H1 (cell line): ENCODE measurements at regions not wholly inside any gene's neighbourhood (a gene's known extent, or its start where the extent isn't known, plus 50 kb on each side); places are given as distances from the start of the nearest gene placed in this dataset.

ENCODE experiments used
- ASH2L ChIP-seq: fragments of 200-600, 300-600 bp; sonication (generic); IDR thresholded peaks from one replicate; pipeline ENCODE4 v1.7.1; 2017; ENCODE audit warnings: low read length
- CBX5 ChIP-seq: fragments of 300-800, 300-1000 bp; sonication (generic); IDR thresholded peaks from 2 replicates; pipeline ENCODE4 v1.7.1; 2016; ENCODE audit warnings: antibody characterized with exemption, low read length, low read depth
- CEBPB ChIP-seq: IDR thresholded peaks from 2 replicates; pipeline ENCODE4 v1.6.1; 2012; ENCODE audit warnings: low read depth, low read length
- CHD2 ChIP-seq: IDR thresholded peaks from 2 replicates; pipeline ENCODE4 v1.6.1; 2012; ENCODE audit warnings: low read length, improper control_type of control experiment
- CHD7 ChIP-seq: fragments of 300-600 bp; sonication (generic); IDR thresholded peaks from 2 replicates; pipeline ENCODE4 v1.7.1; 2012; ENCODE audit warnings: low read length, moderate library complexity, mild to moderate bottlenecking, inconsistent platforms; ENCODE audit not compliant: insufficient replicate concordance
- CREB1 ChIP-seq: IDR thresholded peaks from 2 replicates; pipeline ENCODE4 v1.6.1; 2012; ENCODE audit warnings: inconsistent platforms
- FOSL1 ChIP-seq: IDR thresholded peaks from 2 replicates; pipeline ENCODE4 v1.6.1; 2011; ENCODE audit warnings: mild to moderate bottlenecking, low read depth, low read length, moderate library complexity; ENCODE audit not compliant: insufficient read depth
- JUND ChIP-seq: IDR thresholded peaks from 2 replicates; pipeline ENCODE4 v1.6.1; 2011; ENCODE audit warnings: mild to moderate bottlenecking, improper control_type of control experiment, low read length
- KDM4A ChIP-seq: IDR thresholded peaks from one replicate; pipeline ENCODE4 v1.7.1; 2012; ENCODE audit warnings: low read depth, mild to moderate bottlenecking, moderate library complexity, low read length, inconsistent platforms; ENCODE audit not compliant: severe bottlenecking
- MAX ChIP-seq: IDR thresholded peaks from 2 replicates; pipeline ENCODE4 v1.6.1; 2012; ENCODE audit warnings: inconsistent platforms
- NRF1 ChIP-seq: IDR thresholded peaks from 2 replicates; pipeline ENCODE4 v1.6.1; 2011; ENCODE audit warnings: mild to moderate bottlenecking, low read depth, low read length, improper control_type of control experiment
- RAD21 ChIP-seq, 2 experiments: IDR thresholded peaks in 1 of 2; conservative IDR thresholded peaks in 1 of 2; 2 replicates each; pipeline ENCODE4 v1.6.1; 2011; ENCODE audit warnings: low read depth in 2 of 2, low read length in 2 of 2, improper control_type of control experiment in 1 of 2, inconsistent platforms in 1 of 2, mild to moderate bottlenecking in 1 of 2, moderate library complexity in 1 of 2
- TAF7 ChIP-seq: optimal IDR thresholded peaks from 2 replicates; pipeline ENCODE3; 2011; ENCODE audit warnings: low read depth, mild to moderate bottlenecking, inconsistent platforms, low read length, moderate library complexity, borderline replicate concordance

GRCh38 chr3:73820431-73820830 lies 195.7 kb upstream of the PDZRN3 start (continued):
- TF ChIP-seq CHD7 (no peak), KDM4A (no peak), NRF1 (no peak), TAF7 (no peak), RAD21 (IDR thresholded peaks at IDR 0.05 in 1 of 2, conservative IDR thresholded peaks at IDR 0.05 in 1 of 2; ENCODE audit: low read depth in 2 of 2, low read length in 2 of 2) (no peak), CHD2 (no peak), JUND (no peak), ASH2L (no peak), CREB1 (no peak), FOSL1 (no peak), CEBPB (no peak), MAX (no peak), CBX5 (no peak)
